A673 (cell line): ENCODE measurements at regions not wholly inside any gene's neighbourhood (a gene's known extent, or its start where the extent isn't known, plus 50 kb on each side); places are given as distances from the start of the nearest gene placed in this dataset.

ENCODE experiments used
- BruUV-seq: library from RNA; stranded (reverse); fragments of 400-500 nt; replicated peaks from 2 replicates; lab custom pipeline; 2021; lab: Mats Ljungman, UMichigan
- CTCF ChIA-PET: fragments of 300-600 bp; sonication (Branson Sonifier 250); formaldehyde crosslinking; loops from one replicate; lab custom pipeline; 2022; ENCODE audit warnings: antibody characterized with exemption; lab: Charles Lee
- POLR2A ChIA-PET: fragments of 300-600 bp; sonication (Branson Sonifier 250); formaldehyde crosslinking; loops from one replicate; lab custom pipeline; 2022; ENCODE audit warnings: antibody characterized with exemption; ENCODE audit not compliant: low non-redundant PET; lab: Charles Lee
- DNase-seq: peaks from one replicate; pipeline ENCODE4 v3.0.0-alpha.2; 2015; ENCODE audit warnings: low spot score
- H3K27ac ChIP-seq: fragments of 200-600 bp; sonication (generic); 2 replicates; pipeline ENCODE4 v1.5.1; 2016; ENCODE audit warnings: mixed run types, low read depth, mild to moderate bottlenecking, mixed read lengths, antibody characterized with exemption, low read length; ENCODE audit not compliant: poor library complexity, severe bottlenecking
- H3K27me3 ChIP-seq: fragments of 200-600 bp; sonication (generic); replicated peaks from 2 replicates; pipeline ENCODE4 v1.6.1; 2017; ENCODE audit warnings: mixed run types, low read depth, mild to moderate bottlenecking, mixed read lengths, antibody characterized with exemption, low read length; ENCODE audit not compliant: insufficient read depth, poor library complexity
- H3K36me3 ChIP-seq: fragments of 200-600 bp; sonication (generic); 2 replicates; pipeline ENCODE4 v1.6.1; 2016; ENCODE audit warnings: mixed run types, mild to moderate bottlenecking, mixed read lengths, antibody characterized with exemption, low read length; ENCODE audit not compliant: insufficient read depth, poor library complexity, severe bottlenecking
- H3K4me1 ChIP-seq: fragments of 200-600 bp; sonication (generic); 2 replicates; pipeline ENCODE4 v1.6.1; 2017; ENCODE audit warnings: mixed run types, mild to moderate bottlenecking, mixed read lengths, antibody characterized with exemption, low read length; ENCODE audit not compliant: insufficient read depth, poor library complexity, severe bottlenecking
- H3K4me3 ChIP-seq: fragments of 200-600 bp; sonication (generic); 2 replicates; pipeline ENCODE4 v1.5.1; 2016; ENCODE audit warnings: low read depth, mixed run types, mild to moderate bottlenecking, mixed read lengths, low read length; ENCODE audit not compliant: poor library complexity, severe bottlenecking
- H3K9me3 ChIP-seq: fragments of 200-600 bp; sonication (generic); 2 replicates; pipeline ENCODE4 v1.6.1; 2016; ENCODE audit warnings: mixed run types, low read depth, mild to moderate bottlenecking, mixed read lengths, antibody characterized with exemption, low read length; ENCODE audit not compliant: poor library complexity, severe bottlenecking
- EZH2 ChIP-seq: fragments of 200-600 bp; sonication (generic); IDR thresholded peaks from 2 replicates; pipeline ENCODE4 v1.6.1; 2017; ENCODE audit warnings: borderline replicate concordance, low read depth, mild to moderate bottlenecking, mixed read lengths, antibody characterized with exemption, low read length; ENCODE audit not compliant: poor library complexity, severe bottlenecking
- intact Hi-C: fragments of 100-400 bp; cut with micrococcal nuclease; formaldehyde crosslinking; loops from one replicate; pipeline ENCODE4 v1.10.0; 2022; ENCODE audit not compliant: unreplicated experiment
- TF ChIP-seq, protein P1 (sequence below): fragments of 300-800, 200-600 bp; sonication (generic); conservative IDR thresholded peaks from 2 replicates; pipeline ENCODE4 v1.5.1; 2017; ENCODE audit warnings: low read depth, mild to moderate bottlenecking, antibody characterized with exemption, low read length, moderate library complexity, mixed read lengths

DNA sequence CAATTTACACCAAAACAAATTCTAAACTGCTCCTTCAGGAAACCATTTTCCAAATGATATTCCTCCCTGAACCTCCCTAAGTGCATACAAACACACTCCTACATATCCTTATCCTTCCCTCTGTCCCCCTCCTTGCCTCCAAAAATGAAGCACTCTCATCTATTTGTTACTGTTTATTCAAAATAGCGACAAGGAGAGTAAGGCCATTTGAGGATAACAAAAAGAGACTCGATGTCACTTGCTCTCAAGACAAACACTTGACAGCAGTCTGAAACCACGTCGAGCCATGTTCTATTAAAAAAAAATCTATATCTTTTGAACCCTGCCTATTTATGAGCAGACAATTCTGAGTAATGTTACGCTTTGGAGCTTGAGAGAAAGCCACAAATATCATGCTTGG lies 547.9 kb downstream of the DTWD2 start:
- Histone ChIP-seq H3K27ac (no peak overlapping the region), H3K4me3 (no peak overlapping the region), H3K27me3 (no peaks in the 10 kb centered on the region), H3K36me3 (no peaks in the 10 kb centered on the region), H3K9me3 (no peaks in the 10 kb centered on the region), H3K4me1 (no peaks in the 10 kb centered on the region)
- ChIA-PET CTCF (no interaction called here), POLR2A (no interaction called here)
- DNase-seq, result no peak
- TF ChIP-seq, protein P1, sequence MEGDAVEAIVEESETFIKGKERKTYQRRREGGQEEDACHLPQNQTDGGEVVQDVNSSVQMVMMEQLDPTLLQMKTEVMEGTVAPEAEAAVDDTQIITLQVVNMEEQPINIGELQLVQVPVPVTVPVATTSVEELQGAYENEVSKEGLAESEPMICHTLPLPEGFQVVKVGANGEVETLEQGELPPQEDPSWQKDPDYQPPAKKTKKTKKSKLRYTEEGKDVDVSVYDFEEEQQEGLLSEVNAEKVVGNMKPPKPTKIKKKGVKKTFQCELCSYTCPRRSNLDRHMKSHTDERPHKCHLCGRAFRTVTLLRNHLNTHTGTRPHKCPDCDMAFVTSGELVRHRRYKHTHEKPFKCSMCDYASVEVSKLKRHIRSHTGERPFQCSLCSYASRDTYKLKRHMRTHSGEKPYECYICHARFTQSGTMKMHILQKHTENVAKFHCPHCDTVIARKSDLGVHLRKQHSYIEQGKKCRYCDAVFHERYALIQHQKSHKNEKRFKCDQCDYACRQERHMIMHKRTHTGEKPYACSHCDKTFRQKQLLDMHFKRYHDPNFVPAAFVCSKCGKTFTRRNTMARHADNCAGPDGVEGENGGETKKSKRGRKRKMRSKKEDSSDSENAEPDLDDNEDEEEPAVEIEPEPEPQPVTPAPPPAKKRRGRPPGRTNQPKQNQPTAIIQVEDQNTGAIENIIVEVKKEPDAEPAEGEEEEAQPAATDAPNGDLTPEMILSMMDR, result no peak
- TF ChIP-seq EZH2, result no peak
- no TSS peak for BruUV-seq
- intact Hi-C loops, result no loop called here

DNA sequence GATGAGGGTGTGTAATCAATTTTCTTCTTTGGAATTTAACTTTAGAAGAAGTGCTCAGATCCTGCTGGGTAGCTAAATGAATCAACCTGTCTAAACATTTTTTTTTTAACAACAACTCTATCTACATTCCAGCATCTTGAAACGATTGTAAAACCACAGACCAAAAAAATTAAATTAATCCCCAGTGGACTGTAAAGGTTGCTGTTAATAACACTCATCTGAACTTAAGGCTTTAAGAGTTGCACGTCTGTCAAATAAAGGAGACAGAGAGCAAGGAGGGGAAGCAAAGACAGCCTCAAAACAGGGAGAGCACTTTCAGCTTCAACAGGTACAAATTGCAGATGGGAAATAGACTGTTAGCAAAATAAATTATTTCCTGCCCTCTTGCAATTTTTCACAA lies 548.5 kb downstream of the DTWD2 start:
- no peaks in the 10 kb centered on the region for H3K27me3 ChIP-seq
- DNase-seq, result no peak
- H3K4me3 ChIP-seq, result no peak overlapping the region
- BruUV-seq, result no TSS peak
- H3K4me1 ChIP-seq, result no peaks in the 10 kb centered on the region
- ChIA-PET CTCF (no interaction called here), POLR2A (no interaction called here)
- no peaks in the 10 kb centered on the region for H3K36me3 ChIP-seq
- intact Hi-C loops, result no loop called here
- H3K9me3 ChIP-seq, result no peaks in the 10 kb centered on the region
- no peak overlapping the region for H3K27ac ChIP-seq
- TF ChIP-seq, protein P1, result no peak
- no peak for TF ChIP-seq EZH2

DNA sequence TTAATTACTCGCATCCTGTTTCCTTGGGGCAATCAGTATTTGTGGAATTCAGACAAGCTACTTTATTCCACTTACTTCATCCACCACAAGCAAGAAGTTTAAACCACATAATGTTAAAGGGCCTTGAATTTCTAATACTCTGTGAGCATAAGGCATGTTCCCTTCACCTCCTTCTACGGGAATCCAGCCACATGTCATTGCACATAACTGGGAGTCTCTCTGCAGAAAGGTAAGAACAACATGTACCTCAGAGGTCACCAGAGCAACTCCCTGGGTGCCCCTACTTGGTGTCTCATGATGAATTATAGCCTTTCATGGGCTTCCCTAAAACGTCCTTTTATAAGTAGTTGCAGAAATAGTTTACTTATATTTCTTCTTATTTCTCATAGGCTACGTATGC lies 553.2 kb downstream of the DTWD2 start:
- BruUV-seq, result no TSS peak
- intact Hi-C loops, result no loop called here
- CTCF ChIA-PET, result no interaction called here
- DNase-seq, result no peak
- H3K36me3 ChIP-seq, result no peaks in the 10 kb centered on the region
- POLR2A ChIA-PET, result no interaction called here
- no peak overlapping the region for H3K27ac ChIP-seq
- no peak overlapping the region for H3K4me3 ChIP-seq
- no peaks in the 10 kb centered on the region for H3K4me1 ChIP-seq
- H3K27me3 ChIP-seq, result no peaks in the 10 kb centered on the region
- TF ChIP-seq, protein P1, result no peak
- no peak for TF ChIP-seq EZH2
- no peaks in the 10 kb centered on the region for H3K9me3 ChIP-seq
